Fibroblast of peridontal ligament (primary cell): ENCODE measurements at regions not wholly inside any gene's neighbourhood (a gene's known extent, or its start where the extent isn't known, plus 50 kb on each side); places are given as distances from the start of the nearest gene placed in this dataset.
A peak's percentile ranks its signal among the peaks of the same experiment; 100 is the strongest.

ENCODE experiments used
- DNase-seq: peaks from one replicate; pipeline ENCODE4 v3.0.0-alpha.2; 2010; ENCODE audit errors: extremely low read depth

DNA sequence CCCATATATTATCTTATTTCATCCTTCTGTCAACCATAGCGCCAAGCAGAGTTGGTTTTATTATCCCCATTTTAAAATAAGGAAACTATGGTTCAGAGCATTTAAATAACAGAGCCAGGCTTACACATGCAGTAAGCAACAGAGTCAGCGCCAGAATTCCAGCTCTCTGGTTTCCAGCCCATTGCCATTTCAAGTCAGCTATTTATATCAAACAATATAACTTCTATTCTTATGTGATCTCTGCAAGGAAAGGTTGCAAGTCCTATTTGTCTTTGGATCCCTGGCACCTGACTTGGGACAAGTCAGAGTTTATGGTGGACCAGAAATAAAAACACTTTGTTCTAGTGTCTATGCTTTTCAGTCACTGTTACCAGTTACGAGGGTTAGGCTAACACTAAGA is 174.1 kb upstream of the EEA1 start:
- no peak for DNase-seq

DNA sequence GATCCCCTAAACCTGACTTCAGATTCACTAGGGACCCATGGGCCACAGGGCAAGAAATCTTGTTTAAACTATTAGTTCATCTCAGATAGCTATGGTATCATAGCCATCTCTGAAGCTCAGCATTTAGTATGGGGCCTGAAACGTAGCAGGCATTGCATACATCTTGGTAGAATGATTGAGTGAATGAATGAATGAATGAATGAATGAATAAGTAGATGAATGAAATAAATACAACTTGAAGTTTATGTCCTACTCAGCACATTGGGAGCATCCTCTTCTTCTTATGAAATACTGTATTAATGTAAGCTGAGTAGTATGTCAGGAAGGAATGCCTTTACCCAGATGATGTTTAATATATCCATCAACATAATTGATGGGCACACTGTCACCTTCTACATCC is 175.4 kb upstream of the EEA1 start:
- no peak for DNase-seq

DNA sequence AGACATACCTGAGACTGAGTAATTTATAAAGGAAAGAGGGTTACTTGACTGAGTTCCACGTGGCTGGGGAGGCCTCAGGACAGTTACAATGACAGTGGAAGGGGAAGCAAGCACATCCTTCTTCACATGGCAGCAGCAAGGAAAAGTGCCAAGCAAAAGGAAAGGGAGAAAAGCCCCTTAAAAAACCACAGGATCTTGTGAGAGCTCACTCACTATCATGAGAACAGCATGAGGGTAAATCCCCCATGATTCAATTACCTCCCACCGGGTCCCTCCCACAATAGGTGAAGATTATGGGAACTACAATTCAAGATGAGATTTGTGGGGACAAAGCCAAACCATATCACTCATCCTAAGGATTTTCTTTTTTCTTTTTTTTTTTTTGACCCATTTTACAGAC is 177.8 kb upstream of the EEA1 start:
- no peak for DNase-seq

DNA sequence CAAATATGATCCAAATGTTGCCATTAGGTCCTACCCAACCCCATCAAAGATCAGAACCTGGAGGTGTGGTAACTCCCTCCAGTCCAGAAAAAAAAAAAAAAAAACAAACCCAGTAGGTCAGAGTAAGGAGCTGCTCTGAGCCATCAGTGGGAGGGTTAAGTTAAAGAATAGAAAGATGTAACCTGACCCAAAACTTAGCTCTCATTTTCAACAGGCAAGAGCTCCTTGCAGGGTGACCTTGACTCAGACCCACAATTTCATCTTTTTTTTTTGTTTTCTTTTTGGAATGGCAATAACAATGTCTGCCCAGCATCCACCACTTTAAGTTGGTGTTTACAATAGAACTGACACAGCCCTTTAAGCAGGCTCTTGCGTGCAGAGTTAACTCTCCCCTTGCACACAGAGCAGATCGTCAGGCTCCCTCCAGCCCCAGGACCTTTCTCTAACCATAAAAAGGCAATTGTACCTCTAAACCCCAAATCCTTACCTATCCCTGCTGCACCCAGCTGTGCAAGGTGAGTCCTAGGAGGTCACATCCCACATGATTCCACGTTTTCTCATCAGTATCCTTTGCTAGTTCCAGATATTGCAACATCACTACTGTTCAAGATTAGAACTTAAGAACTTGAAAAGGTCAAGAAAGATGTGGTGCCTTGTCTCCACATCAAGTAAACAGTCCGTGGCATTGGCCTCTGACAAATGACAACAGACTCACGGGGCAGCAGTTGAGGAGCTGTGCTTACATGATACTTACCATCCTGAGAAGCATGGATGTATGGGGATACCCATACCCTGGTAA is 178.6 kb upstream of the EEA1 start:
- DNase-seq = peak; percentile 60

DNA sequence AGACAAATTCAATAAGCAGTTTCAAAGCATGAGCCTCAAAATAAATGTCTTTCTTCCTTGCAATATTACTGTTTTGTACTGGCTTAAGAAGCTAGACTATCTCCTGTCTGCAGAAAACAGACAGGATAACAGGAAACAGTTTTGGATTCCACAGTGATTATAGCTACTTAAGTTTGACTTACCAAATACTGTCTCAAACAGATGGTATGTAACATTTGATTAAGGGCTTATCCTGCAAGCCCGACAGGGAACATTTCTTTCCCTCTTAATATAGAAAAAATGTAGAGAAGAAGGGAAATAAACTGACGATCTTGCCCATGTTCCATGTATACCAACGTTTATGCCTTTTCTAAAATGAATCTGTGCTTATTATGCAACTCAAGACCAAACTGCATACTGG is 179.9 kb upstream of the EEA1 start:
- peak; percentile 68 for DNase-seq

DNA sequence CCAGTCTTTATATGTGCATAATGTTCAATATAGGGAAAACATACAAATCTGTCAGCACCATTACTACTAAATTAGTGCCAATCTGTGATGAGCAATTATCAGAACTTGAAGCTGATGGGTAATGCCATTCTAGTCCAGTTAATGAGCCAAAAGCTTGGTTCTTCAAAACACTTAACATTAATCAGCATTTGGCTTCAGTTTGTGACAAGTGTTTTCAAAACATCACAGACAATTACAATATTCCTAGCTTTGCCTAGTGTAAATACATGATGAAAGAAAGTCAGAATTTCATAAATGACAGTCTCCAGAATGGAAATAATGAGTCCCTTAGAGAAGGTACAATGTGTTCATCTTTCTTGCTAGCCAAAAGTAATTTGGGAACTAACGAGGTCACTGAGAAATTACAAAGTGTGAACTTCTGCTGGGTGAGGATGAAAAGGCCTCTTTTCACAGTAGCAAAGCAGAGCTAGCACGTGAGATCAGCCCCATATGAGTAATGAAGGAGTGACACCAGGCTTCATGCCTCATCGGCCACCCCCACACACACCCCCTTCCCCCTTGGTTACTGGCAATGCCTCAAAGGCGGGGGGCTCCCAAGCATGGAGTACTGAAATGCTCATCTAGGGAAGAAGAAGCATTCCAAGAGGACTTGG is 180.6 kb upstream of the EEA1 start:
- no peak for DNase-seq

DNA sequence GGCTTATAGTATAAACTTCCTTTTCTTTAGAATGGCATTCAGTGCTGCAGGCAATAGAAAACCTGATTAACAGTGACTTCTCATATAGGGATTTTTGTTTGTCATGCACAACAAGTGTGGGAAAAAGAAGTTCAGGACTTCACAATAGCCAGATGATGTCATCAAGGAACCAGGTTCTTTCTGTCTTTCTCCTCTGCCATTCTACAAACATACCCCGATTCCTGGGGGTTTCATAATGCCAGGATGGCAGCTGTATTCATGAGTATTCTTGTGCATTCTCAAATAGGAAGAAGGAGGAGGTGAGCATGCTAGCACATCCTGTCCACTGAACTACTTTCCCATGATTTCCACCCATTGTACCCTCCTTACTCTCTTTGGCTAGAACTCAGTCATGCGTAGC is 182.7 kb upstream of the EEA1 start:
- DNase-seq = no peak

DNA sequence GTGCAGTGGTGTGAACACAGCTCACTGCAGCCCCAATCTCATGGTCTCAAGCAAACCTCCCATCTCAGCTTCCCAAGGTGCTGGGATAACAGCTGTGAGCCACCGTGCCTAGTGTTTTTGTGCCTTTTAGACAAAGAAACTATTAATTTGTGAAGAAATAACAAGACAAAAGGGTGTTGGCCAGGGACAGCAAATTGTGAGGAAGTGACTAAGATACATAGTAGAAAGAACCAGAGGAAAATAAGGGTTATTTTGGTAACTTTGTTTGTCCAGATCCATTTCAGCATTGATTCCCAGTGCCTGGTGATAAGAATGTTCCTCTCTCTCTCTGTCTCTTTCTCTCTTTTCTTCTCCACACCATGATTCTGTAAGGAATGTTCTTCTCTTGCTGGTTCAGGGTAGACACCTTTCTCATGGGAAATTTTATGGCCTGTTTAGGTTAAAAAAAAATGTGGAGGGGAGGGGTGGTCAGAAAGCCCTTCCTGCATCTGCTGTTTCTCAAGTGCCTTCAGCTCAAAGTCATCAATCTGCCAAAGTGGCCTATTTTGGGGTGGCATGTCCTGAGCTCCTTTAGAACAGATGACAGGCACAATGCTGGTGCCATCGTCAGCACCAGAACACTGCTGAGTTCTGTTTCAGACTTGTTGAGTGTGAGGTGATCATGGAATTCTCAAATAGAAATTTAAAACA is 184.4 kb upstream of the EEA1 start:
- DNase-seq = no peak

DNA sequence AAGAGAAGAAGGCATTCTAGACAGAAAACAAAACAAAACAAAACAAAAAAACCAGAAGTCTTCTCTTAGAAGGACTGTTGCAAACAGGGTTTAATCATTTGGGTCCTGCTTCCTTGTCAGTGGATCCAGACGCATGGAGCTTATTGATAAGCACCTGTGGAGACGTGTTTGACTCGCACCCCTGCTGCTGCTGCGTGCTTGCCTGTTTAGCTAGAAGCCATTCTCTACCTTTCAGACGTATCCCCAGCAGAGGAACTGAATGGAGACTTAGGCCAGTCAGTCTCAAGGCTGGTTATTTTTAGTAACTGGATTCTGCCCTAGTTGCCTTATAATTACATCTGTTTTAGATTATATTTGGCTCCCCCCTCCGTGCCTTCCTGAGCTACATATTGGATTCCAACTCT is 186.1 kb upstream of the EEA1 start:
- DNase-seq = peak; percentile 87

DNA sequence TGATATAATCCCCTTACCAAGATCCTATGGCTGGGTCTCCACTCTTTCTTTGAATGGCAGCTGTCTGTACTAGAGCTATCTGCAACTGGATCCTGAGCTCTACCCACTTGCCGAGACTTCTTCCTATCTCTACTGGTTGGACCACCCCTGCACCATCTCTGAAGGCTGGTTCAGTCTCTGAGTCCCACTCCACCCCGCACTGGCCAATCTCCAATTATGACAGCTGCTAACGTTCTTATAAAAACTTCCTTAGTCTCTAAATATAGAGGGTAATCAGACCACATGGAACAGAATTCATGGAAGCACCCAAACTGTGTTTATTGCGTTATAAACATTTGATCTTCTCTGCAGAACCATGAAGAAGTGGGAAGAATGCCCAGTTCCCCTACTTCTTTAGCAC is 186.6 kb upstream of the EEA1 start:
- DNase-seq = peak; percentile 85

DNA sequence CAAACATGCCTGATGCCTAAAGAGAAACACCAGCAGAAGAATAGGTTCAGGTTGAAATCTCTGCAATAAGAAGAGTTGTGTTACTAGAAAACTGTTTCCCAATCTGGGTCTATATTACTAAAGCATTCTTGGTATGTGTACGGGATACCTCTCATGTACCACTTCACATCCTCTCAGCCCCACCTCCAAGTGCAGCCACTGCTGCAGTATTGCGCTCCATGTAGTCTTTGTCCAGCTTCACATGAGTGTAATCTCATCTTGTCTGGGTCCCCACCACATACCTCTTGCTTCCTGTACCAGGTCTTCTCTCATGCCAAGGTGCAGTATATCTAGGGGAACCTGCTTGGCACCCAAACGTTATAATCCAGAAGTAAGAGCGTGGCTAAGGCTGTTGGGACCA is 187.5 kb upstream of the EEA1 start:
- DNase-seq = no peak

DNA sequence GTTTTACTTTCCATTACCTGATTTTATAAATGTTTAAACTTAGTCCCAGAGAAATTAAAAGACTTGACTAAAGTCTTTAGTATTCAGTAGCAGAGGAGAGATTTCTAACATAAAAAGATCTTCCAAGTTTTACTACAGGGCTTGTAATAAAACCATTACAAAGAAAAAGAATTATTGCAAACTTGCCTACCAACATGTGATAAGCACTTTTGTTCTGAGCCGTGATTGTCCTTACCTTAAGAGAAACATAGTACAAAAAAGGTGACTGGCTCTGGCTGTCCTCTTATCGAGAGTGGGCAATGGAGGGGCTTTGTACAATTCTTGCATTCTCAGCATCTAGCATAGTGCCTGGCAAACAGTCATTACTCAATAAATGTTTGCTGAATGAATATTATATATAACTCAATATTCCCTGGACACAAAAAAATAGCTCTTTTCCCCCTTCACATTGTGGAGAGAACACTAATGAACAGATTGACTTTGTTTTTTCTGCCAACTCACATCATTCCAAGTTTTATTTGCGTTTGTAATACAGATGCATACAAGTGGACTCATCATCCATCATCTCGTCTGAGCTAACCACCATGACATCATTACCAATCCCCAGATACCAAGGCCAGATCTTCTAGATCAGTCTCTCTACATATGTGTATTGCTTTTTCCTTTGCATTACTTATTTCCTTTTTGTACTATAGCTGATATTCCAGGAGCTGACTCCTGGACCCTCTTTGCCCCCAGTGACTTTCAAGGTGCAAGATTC is 192.8 kb upstream of the EEA1 start:
- peak; percentile 98 for DNase-seq

DNA sequence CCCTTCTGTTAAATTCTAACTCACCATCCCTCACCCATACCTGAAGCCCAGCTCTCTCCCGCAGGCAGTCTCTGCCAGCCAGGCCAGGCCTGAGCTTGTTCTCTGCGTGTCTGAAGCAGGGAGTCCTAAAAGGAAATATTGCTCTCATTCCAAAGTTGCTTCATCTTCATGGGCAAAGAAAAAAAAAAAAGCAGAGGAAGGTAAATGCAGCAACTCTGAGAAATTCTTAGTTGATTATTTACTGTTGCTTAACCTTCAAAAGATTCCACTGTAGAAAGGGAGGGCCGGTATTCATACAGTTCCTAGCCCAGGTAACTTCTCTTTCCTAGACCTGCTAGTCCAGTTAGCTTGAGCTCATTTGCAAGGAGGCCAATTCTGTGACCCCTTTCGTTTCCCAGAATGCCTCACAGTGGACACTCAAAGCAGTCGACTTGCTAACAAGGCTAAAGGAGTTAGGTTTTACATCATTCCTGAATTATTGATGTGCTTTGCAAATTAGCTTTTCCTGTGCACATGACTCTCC is 193.5 kb upstream of the EEA1 start:
- DNase-seq = peak; percentile 45

DNA sequence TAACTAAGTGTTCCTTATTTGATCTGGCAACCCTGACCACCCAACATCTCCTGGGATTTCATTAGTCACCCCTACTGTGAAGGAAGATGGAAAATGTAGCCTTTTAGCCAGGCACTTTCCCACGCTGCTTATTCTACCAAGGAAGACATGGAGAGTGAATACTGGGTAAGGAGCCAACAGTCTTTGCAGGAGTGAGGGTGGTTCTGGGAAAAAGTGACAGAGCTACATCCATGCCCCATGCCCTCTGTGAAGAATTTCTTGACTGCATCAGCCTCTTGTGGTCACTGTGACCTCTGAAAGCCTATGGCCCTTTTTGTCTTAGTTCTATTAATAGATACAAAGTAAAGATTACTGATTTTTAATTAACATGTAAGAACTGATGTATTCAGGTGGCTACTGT is 196.0 kb upstream of the EEA1 start:
- peak; percentile 54 for DNase-seq

DNA sequence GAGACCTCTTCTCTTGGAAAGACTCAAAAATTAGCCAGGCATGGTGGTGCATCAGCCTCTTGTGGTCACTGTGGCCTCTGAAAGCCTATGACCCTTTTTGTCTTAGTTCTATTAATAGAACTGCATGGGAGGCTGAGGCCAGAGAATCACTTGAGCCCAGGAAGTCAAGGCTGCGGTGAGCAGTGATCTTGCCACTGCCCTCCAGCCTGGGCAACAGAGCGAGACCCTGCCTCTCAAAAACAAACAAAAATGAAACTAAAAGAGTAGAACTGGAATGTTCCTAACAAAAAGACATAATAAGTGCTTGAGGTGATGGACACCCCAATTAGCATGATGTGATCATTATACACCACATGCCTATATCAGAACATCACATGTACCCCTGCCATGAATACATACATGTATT is 197.0 kb upstream of the EEA1 start:
- DNase-seq = no peak

DNA sequence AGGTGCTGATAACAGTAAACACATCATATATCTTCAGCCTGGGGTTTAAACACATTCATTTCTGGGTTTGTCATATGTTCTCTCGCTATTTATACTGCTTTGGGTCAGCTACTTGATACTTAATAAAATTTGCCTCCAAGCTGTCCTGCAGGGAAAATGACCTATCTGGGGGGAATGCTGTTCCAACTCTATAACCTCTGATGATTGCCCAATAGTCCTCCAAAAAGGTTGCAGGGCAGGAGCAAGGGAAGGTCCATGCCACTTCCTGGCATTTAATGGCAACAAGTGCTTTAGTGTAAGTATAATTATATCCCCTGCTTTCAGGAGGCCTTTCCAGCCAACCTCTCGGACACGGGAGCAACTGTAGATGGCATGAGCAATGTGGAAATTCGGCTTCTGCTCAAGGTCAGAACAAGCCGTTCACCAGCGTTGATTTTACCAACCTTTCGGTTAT is 198.0 kb upstream of the EEA1 start:
- no peak for DNase-seq

DNA sequence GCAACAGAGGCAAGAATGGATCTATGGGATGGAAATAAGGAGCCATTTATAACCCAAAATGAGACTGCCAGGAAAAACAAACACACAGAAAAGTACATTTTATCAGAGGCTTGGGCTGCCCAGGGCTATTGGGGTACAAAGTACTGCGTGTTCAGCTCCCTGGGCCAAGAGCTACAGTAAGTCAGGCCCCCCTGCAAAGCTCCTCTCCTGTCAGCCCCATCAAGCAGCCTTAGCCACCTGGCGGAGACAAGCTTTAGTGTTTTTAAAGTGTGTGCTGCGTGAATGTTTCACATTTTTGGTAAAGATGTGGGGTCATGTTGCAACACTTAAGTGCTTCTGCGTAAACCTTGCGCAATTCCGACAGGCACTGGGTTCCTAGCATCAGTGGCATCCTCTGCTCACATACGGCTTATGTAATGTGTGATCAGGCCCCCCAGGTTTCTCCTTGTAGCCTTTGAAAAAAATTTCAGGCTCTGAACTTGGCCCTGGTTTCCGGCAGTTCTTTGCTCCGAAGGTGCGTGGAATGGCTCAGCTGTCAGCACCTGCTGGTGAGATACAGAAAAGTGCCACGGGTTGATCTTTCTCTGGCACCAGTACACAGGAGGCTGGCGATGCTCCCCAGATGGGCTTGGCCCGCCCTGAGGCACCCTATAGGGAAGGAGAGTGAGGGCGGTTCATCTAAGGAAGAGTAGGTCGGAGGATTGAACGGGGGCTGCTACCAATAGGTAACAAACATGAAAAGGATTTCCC is 198.7 kb upstream of the EEA1 start:
- DNase-seq = peak; percentile 51

DNA sequence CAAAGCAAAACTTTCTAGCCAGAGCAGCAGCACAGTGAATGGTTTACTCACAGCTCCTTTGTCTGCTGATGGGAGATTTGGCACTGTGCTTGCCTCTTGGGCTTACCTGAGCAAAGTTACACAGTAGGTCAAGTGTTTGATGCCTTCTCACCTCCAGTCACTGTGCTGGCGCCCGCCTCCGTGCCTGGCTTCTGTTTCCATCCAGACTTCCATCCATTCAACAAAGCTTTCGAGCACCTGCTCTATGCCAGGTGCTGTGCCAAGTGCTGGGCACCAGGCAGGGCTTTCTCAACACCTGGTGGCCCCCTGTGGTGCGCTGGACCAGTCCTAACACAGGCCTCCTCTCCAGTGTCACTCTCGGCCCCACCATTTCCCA is 199.2 kb upstream of the EEA1 start:
- DNase-seq = no peak

DNA sequence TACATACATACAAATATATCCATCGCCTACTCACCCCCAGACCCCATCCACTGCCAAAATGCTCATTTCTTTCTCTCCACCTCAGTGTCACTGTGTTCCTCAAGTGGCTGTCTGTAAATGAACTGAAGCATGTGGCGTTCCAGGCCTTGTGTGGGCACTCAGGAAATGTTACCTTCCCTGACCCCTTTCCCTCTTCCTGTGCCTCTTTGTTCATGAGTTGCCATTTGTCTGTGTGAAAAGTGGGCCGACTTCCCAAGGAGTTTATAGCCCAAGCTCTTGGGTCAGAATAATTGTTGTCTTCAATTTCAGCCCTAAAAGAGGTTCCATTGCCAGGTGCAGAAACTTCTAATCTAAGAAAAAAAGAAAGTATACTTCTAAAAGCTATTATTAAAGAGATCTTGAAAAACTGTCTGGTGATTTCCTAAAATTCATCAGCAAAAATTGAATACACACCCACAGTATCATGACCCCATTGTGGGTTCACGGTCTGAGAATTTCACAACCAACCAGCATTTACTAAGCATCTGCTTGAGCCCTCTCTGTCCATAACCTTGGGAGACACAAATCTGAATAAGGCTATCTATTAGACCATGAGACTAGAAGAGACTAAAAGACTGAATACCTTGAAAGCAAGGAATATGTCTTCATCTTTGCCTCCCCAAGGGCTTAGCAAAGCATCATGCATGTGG is 201.4 kb upstream of the EEA1 start:
- no peak for DNase-seq

DNA sequence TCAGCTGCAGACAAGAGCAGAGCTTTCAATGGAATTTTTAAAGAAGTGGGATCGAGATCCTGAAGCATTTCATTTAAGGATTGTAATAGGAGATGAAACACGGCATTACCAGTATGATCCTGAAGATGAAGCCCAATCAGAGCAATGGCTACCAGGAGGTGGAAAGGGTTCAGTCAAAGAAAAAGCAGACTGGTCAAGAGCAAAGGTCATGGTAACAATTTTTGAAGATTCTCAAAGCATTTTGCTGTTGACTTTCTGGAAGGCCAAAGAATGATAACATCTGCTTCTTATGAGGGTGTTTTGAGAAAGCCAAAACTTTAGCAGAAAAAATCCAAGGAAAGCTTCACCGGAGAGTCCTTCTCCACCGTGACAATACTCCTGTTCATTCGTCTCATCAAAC is 204.3 kb upstream of the EEA1 start:
- DNase-seq = no peak
